Activated T-cell treated with anti-CD3 and anti-CD28 coated beads for 48 hours (primary cell): ENCODE measurements at regions not wholly inside any gene's neighbourhood (a gene's known extent, or its start where the extent isn't known, plus 50 kb on each side); places are given as distances from the start of the nearest gene placed in this dataset.

Experiments
- DNase-seq: peaks from one replicate; pipeline ENCODE4 v3.0.0-alpha.2; 2020; ENCODE audit warnings: low read depth

DNA sequence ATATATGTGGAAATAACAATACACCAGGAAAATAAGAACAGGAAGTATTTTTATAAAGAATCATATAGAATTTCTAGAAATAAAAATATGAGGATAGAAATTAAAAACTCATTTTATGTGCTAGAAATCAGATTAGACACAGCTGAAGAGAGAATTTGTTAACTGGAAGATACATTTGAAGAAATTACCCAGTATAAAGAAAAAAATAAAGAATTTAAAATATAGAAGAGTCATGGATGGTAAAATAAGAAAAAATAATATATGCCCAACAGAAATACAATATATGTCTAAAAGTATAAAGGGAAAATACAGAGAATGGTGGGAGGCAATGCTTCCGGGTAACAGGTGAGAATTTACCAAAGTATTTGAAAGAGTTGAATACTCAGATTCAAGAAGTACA is 539.9 kb downstream of the NR4A2 start:
- DNase-seq = no peak

DNA sequence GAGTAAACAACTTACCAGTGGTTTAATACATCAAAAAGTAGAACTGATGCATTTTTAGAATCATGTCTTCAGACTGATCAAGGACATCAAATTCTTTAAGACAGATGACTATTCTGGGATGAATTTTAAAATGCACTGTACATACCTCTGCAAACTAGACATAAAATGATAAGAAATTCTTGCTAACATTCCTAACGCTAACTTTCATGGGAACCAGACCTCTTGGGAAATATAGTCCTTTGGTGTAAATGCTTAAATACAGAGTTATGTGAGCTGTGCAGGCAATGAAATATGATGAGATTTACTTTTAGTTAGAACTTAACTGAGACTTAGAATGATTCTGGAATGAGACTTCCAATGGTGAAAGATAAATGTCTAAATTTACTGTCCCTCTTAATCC is 562.0 kb downstream of the NR4A2 start:
- DNase-seq = no peak

DNA sequence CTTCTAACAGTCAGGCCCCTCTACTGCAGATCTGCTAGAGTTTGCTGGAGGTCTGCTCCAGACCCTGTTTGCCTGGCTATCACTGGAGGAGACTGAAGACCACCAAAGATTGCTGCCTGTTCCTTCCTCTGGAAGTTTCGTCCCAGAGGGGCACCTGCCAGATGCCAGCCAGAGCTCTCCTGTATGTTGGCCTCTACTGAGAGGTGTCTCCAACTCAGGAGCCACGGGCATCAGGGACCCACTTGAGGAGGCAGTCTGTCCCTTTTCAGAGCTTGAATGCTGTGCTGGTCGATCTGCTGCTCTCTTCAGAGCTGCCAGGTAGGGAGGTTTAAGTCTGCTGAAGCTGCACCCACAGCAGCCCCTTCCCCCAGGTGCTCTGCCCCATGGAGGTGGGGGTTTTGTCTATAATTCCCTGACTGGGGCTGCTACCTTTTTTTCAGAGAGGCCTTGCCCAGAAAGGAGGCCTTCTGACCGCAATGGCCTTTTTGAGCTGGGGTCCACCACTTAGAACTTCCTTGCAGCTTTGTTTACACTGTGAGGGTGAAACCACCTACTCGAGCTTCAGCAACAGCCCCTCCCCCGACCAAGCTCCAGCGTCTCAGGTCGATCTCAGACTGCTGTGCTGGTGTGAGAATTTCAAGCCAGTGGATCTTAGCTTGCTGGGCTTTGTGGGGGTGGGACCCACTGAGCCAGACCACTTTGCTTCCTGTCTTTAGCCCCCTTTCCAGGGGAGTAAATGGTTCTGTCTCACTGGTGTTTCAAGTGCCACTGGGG is 566.0 kb downstream of the NR4A2 start:
- no peak for DNase-seq

DNA sequence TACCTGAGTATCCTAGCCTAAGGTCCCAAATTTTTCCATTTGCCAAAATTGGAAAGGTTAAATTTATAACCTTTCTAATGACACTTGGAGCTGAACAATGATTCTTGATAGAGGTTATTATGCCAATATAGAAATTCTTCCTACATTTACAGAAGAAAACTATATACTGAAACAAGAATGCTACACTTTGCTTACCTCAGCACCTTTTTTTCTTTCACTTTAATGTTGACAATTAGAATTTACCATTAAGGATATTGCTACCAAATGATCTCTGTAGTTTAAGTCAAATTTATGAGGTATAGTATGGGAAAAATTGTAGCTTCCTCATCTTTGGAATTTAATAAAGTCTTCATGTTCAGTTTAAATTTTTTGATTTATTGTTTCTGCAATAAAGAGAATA is 577.0 kb downstream of the NR4A2 start:
- no peak for DNase-seq

DNA sequence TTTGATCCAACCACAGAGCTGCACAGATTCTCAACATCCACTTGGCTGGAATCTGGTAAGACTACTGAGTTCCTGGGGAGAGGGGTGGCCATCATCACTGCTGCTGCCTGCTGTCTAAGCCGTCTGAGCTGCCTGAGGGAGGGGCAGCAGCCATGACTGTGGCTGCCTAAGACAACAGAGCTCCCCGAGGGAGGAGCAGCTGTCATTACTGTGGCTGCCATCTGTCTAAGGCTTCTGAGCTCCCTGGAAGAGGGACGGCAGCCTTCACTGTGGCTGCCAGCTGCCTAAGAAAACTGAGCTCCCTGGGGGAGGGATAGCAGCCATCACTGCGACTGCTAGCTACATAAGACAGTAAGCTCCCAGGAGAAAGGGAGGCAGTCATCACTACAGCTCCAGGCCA is 584.4 kb downstream of the NR4A2 start:
- no peak for DNase-seq

DNA sequence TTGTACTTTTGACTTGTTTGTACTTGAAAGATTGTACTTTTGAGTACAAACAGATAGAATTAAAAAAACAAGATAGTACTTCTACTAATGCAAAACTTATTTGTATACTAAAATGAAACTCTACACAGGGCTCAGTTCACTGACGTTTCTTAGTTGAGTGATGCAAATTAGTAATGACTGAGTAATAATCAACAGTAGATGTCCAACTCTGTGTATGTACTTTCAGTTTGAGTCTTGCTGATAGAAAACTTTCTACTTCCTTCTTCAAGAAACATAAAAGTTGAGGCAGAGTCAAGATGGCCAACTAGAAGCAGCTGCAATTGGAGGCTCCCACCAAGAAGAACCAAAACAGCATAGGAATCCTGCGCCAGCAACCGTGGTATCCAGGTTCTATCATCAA is 585.0 kb downstream of the NR4A2 start:
- no peak for DNase-seq

DNA sequence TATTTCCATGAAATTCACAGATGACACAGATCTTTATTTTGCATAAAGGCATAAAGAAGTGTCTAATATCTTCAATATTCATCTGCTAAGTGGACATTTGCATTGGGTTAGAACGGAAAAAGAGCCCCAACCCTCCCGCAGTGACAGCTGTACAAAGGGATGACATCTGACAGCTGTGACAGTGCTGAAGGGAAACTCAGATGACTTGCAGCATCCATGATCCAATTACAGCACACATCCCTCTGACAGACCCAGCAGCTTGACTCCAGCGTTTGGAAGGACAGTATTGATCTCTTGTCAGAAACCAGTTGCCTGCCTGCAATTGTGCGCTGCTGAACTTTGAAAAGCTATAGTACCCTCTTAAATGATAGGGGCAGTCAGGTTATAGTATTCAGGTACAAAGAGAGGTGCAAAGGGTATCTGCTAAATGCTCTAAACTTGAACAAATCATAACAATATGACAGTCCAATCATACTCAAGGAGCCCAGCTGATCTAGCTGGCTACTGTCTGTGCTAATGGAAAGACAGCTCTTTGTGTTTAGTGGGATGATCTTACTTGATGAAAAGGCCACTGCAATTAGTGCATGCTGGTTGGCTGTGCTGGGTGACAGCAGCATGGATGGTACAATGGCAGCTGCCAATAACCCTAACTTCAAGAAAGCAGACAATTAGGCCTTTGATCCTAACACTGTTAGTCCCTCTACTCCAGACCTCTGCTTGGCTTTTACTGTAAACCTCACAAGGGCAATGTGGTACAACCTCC is 599.2 kb downstream of the NR4A2 start:
- no peak for DNase-seq

DNA sequence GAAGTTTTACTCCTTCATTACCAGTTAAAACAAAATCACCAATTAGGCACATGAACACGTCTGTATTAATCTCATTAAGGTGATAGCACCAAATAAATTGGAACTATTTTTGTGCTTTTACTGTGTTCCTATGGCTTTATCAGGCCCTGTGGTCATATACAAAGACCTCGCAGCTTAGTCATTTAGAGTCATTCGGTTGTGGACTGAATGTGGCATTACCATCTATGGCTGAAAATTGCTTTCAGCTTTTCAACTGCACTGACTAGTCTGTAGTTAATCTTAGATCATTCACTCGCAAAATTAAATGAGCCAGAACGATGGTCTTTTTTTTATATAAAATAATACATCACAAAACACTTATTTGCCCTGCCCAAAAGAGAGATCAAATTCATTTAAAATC is 601.7 kb downstream of the NR4A2 start:
- no peak for DNase-seq

DNA sequence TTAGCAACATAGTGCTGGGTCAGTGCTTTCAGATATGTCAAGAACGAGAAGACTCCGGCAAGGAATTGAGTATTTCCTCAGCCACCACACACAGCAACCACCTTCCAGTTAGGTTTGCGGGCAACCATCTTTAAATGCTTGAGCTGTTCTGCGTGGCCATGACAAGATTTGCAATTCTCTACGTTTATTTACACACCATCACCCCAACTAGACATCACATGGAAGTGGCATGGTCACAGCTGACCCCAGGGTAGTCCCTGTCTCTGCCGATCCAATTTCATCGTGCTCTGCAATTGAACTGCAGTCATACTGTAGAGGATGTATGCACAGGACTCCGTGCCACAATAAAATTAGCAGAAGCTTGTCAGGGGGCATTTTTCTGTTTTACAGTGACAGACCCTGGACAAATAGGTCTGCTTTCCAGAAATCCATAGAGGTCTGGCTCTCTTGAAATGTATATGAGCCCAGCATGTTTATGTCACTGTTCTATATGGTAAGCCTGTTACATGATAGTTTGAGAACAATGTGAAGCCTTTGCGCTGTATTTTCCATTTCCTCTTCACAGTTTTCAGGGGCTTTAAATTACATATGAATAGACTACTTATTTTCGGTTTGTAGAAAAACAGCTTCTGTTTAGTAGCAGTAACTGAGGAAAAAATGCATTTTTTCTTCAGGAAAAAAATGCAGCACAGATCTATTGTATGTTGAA is 605.2 kb downstream of the NR4A2 start:
- DNase-seq = no peak

DNA sequence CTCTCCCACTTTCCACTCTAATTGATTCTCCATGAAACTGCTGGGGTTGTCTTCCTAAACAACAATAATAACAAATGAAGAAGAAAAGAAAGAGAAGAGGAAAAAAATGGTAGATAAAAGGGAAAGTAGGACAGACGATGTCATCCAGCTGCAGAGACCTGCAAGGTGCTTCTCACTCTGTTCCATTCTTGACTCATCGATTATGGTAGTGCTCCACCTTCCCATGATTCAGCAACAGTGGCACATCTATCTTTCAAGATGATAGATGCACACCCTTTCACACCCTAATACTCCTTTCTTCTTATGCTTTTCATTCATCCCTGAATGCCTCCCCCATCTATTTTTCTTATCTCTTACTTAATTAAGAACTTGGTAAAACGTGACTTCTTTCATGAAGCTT is 610.2 kb downstream of the NR4A2 start:
- no peak for DNase-seq

DNA sequence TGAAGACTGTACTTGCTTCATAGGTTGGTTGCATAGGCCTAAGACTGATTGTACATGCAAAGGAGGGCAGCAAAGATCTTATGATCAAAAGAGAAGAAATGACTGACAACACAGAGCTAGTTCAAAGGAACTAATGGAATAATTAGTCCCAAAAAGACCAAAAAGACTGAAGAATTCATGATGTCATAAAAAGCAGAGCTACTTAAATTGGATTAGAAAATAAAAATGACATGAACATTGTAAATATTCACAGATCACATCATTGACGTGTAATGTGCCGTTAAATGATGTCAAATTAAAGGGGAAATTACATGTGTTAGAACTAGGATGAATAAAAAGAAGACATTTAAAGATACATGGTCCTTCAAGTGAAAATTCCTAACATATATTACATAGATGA is 616.8 kb downstream of the NR4A2 start:
- DNase-seq = no peak

DNA sequence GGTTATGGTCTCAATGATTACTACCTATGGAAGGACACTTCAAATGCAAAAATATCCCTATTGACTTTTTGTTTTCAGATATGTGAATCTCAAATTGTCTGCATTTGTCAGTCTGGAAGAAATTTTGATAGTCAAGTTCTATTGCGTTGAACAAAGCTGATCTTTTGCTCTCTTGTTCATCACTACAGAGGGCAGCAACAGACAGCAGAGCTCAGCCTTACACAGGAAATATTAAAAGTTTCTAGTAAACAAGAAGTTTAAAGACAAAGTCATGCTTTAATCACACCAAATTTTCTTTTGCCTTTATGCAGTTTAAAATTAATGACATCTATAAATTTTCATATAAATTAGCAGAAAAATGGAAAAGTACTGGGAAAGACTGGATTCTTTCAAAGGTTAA is 617.5 kb downstream of the NR4A2 start:
- DNase-seq = no peak

DNA sequence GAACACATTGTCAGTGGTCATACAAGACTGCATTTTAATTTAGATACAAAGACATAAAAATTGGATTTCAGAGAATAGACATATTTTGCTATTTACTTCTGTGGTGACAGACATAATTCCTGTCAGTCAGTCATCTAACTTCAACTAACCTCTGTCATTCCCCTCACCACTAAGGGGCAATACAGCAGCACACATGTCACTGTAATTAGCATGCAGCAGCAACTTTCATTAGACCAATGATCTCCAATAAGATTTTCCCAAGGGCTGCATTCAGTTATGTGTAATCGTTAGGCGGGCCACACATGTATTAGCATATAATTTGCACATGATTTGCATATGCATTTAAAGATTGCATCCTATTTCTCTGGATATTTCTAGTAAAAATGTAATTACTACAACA is 624.5 kb downstream of the NR4A2 start:
- DNase-seq = no peak

DNA sequence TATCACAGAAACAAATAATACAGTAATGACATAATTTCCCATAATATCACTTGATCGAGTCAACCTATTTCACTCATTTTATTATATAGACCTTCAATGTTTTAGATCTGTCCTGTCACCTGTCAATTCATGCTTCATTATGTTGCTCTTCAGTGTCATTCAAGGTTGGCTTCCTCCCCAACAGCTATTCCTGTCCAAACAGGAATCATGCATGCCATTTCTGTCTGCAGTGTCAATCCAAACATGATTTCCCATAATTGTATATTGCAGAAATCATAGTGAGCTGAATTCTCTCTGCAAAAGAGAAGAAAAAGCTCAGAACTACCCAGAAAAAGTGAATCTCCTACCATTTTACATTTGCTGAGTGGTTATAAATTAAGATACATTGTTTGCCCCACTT is 628.6 kb downstream of the NR4A2 start:
- DNase-seq = no peak

DNA sequence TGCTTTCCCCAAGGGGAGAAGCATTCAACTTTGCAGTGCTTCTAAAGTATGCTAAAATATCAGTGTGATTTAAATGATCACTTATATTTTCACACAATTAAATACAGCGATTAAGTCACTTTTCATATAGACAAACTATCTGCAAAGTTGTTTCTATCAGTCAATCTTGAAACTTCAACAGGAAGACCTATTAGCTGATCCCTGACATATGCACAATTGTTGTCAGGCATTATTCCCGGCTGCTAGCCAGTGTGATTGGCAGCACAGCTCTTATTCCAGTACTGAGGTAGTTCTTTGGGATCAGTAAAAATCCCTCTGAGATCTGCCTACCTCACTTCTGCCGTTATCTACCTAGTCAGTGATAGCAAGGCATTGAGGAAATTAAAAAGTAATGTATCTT is 629.5 kb downstream of the NR4A2 start:
- no peak for DNase-seq

DNA sequence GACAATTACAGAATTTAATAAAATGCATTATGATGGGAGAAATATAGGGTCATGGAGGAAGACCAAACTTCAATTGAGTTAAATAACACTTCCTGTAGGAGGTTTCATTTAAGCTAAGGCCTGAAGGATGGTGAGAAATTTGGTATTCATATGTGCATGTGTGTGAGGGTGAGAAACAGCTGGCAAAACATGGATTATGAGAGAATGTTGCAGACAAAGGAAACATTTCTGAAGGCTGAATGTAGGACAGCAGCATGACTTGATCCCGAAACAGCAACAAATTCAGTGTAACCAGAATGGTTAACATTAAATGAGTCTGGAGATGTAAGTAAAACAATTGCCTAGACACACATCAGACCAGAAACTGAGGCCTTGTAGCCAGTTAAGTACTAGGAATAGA is 630.8 kb downstream of the NR4A2 start:
- DNase-seq = no peak

DNA sequence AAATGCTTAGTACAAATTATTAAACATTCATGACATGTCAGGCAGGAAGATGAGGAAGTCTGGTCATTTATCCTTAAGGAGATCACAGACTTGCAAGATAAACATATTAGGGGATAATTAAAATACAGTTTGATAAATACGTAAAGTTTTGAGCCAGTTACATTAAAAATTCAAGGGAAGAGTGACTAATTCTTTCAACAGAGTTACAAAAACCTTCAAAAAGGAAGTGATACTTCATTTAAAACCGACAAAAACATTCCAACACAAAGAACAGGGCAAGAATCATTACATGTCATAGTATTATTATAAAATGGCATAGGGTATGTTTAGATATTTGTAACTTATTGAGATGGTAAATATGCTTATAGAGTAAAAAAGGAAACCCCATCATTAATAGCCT is 636.0 kb downstream of the NR4A2 start:
- no peak for DNase-seq

DNA sequence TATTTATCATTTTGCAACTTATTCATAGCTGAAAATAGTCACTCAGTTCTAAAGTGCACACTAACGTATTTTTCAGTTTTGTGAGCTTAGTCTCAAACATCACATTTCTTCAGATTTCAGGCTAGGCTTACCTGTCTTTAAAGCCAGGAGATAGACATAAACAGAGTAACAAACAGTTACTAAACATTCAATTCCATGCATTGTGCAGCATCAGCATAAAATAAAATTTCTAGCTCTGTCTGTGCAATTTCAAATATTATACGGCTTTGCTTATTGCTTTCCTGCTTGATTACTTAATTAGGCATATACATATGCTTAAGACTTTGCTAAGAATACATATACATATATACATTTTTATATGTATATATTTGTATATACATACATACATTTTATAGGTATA is 637.0 kb downstream of the NR4A2 start:
- no peak for DNase-seq

DNA sequence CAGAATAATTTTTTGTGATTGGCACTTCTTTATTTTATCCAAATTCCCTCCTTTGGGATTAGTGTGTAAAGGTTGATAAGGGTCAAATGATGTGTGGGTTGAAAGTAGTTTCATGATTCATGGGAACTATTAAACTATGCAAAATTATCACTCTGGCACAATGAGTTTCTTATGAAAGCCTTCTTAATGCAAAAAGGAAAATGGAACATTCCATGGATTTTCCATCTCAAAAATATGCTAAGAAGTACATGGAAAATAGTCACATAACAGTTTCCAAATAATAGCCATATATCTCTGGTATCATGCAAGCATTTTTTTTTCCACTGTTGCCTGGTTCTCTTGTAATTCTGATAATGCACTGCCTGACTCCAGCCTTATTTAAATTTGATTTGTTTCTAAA is 639.7 kb downstream of the NR4A2 start:
- DNase-seq = no peak

DNA sequence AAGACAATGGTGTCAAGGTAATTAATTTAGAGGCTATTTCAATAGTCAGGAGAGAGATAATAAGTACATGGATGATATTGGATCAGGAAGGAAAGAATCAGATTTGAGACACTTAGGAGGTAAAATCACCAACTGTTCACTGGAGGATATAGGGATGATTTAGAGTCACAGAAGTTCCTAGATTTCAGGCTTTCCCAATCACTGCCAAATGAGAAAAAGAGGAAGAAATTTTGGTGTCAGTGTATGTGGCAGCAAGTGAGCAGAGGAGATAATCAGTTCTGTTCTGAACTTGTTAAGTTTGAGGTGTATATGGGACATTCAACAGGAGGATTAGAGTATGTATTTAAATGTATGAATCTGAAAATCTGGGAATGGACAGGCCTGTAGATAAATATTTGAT is 640.4 kb downstream of the NR4A2 start:
- DNase-seq = no peak

DNA sequence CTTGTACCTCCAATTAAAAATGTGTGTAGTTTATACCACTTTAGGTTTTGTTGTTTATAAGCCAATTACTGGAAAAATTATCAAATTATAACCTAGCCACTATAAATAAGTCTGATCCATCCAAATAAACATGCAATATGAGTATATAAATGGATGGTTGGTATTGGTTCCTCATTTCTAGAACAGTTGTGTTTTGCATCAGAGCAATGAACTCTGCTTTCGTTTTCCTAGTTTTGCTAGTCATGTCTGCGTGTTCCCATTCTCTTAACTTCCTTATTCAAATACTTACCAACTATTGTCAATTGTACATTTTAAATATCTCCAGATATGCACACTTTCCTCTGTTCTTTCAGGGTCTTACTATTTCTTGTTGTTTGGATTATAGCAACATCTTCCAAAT is 641.7 kb downstream of the NR4A2 start:
- no peak for DNase-seq

DNA sequence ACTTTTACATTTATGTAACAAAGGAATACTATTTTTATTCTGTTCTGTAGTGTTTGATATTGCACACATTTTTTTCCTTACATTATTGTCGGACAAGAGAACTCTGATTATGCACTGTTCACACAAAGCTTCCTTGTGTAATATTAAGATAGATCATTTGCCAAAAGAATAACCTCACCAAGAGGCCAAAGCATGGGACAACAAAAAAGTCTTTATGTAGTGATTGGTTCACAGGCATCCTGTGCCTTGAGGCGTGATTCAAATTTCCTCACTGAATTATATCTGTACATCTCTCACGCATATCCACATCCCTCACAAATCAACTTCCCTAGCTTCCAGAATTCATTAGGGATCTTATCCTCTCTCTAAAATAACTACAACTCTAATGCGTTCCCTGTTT is 642.7 kb downstream of the NR4A2 start:
- DNase-seq = no peak

DNA sequence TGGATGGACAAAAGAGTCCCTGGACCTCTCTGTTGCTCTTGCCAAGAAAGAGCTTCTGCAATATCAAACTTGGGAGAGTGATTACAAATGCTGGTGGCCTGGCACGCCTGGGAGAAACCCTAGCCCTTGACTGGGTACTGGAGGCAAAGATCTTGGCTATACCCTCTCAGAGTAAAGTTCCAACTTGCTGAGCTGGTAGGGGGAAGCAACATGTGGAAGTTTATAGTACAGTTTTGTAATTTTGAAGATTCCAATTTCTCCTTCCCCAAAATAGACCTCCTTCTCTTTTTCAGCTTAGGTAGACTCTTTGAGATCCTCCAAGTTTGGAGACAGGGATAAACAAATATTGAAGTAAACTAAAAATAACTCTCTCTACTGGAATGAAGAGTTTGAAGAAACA is 645.3 kb downstream of the NR4A2 start:
- DNase-seq = no peak
